OCI-LY7 (cell line): ENCODE measurements at regions not wholly inside any gene's neighbourhood (a gene's known extent, or its start where the extent isn't known, plus 50 kb on each side); places are given as distances from the start of the nearest gene placed in this dataset.

Experiments used
- EZH2phosphoT487 ChIP-seq: fragments of 200-600 bp; sonication (generic); IDR thresholded peaks from 2 replicates; pipeline ENCODE4 v1.6.1; 2018; ENCODE audit warnings: low read depth, borderline replicate concordance, mild to moderate bottlenecking, mixed run types, antibody characterized with exemption, low read length, moderate library complexity, mixed read lengths
- TF ChIP-seq, protein P1 (sequence below): fragments of 200-600 bp; sonication (generic); conservative IDR thresholded peaks from 2 replicates; pipeline ENCODE4 v1.5.1; 2014; ENCODE audit warnings: mild to moderate bottlenecking, antibody characterized with exemption, low read length, moderate library complexity, mixed read lengths

DNA sequence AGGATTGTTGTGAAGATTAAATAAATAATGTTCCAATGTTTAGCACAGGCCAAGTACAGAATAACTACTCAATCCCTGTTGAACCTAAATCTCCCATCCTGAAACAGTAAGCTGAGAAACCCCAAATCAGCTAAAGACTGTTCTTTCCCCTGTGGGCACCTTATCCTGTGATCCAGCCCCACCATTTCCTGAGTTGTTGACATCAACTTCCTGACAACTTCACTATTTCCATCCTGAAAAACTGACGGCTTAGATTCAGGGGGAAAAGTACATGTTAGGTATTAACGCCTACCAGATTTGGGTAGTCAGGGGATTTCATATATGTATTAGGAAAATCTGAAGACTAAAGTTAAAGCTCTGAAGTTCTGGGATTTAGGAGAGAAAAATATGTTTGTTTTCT, 51.7 kb upstream of the PALMD start:
- TF ChIP-seq, protein P1, sequence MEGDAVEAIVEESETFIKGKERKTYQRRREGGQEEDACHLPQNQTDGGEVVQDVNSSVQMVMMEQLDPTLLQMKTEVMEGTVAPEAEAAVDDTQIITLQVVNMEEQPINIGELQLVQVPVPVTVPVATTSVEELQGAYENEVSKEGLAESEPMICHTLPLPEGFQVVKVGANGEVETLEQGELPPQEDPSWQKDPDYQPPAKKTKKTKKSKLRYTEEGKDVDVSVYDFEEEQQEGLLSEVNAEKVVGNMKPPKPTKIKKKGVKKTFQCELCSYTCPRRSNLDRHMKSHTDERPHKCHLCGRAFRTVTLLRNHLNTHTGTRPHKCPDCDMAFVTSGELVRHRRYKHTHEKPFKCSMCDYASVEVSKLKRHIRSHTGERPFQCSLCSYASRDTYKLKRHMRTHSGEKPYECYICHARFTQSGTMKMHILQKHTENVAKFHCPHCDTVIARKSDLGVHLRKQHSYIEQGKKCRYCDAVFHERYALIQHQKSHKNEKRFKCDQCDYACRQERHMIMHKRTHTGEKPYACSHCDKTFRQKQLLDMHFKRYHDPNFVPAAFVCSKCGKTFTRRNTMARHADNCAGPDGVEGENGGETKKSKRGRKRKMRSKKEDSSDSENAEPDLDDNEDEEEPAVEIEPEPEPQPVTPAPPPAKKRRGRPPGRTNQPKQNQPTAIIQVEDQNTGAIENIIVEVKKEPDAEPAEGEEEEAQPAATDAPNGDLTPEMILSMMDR = no peak
- TF ChIP-seq EZH2phosphoT487 = no peak
